Renal pelvis (tissue), 1 donor: ENCODE measurements at regions not wholly inside any gene's neighbourhood (a gene's known extent, or its start where the extent isn't known, plus 50 kb on each side); places are given as distances from the start of the nearest gene placed in this dataset.

Experiments
- DNase-seq: peaks from one replicate; pipeline ENCODE4 v3.0.0-alpha.2; 2013

DNA sequence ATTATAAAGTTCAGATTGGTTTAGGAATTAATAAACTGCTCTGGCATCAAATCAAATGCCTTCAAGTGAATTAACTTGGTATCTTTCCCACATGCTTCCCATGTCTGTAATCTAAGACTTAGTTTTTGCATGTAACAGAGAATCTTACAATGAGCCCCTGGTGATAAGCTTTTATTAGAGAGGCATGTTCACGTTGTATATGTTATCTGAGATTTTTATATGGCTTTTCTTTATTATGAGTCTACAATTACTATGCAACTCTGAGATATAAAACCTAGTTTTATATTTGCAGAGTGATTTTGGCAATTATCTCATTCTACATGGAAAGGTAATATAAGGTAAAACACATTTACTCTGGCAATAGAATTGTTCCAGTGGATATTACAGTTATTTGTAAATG is 1578.4 kb upstream of the IGFBP7 start:
- DNase-seq, result no peak

DNA sequence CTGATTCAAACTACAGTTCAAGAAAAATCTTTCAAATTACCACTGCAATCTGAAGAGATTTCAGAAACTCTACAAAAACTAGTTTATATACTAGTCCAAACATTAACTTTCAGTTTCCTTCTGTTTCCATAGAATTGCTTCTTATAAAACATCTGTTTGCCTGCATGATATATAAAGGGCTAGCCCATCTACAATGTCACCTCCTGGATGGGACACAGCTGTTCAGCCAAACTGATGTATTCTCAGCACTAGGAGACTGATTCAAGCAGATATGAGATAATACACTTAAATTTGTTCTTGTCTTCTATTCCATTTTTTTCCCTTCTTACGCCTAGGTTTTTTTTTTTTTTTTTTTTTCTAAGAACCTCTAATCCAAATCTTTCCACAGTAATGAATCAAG is 1569.7 kb upstream of the IGFBP7 start:
- peak; percentile 42 for DNase-seq

DNA sequence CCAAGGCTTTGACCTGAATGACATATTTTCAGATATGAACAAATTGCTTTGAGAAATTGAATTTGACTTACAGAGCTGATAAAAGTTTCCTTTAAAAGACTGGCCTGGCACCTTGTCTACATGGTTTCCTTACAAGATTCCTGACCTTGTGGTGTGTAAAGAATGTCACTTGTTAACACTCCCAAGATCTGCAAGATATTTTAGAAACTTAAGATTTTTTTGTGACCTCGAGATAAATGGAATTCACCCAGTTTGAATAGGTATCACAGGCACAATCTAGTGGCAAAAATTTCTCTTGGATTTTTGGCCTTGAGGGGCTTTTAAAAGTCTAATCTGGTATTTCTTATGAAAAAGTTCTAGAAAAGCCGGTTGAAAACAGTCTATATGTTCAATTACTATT is 1568.9 kb upstream of the IGFBP7 start:
- no peak for DNase-seq

DNA sequence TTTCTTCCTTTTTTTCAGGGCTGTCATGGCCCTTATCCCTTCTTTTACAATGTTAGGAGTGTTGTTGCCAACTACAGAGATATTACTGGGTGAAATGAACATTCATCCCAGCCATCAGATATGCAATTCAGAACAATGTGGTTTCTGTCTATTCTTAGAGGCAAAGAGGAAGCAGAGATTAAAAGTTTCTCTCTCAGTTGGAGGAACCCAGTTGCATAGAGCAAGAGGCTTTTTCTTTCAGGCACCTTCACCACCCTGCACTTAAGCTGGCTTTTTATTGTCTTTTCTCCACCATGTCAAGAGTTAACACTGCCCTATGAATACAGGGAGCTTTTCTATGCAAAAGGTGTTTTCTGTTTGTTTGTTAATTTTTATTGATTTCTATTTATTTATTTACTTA is 1559.6 kb upstream of the IGFBP7 start:
- no peak for DNase-seq

DNA sequence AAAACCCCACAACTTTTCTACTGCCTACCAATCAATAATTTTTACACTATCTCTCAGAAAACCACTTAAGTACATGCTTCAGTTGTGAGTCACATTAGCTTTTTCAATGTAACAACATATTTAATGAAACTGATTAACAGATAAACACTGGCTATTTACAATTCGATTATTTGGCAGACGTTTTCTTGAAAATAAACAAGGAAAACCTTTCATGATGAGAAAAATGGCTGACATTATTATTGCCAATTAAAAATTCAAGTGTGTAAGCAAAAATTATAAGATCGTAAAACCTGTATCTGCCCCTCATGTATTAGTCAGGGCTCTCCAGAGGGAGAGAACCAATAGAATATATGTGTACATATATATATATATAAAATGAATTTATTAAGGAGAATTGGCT is 1555.5 kb upstream of the IGFBP7 start:
- no peak for DNase-seq

DNA sequence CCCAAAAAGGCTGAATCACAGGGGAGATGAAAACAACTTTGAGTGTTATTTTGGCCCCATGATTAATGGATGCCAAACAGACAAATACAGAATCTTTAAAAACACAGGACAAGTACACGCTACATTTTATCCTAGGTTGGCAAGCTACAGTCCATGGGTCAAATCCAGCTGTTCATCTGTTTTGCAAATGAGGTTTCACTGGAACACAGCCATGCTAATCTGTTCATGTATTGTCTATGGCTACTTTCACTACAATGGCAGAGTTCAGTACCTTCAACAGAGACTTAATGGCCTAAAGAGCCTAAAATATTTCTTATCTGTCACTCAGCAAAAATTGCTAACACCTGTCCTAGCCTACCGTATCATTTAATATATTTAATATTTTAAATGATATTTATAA is 1548.5 kb upstream of the IGFBP7 start:
- DNase-seq, result no peak

DNA sequence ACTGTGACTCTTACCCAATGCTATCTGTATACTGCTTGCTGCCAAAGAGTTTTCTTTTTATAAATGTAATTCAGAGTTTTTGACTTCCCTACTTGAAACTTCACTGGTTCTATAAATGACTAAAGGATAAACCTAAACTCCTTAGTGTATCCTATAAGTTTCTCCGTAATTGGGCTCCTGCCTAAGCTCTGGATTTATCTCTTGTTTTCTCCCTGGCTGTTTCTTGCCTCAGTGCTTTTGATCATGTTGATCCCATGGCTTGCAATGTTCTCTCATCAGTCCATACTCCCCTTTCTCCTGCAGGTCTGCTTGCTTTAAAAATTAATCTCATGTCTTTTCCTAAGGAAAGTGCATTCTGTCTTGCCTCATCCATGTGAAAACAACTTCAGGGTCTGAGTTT is 1543.1 kb upstream of the IGFBP7 start:
- DNase-seq, result no peak

DNA sequence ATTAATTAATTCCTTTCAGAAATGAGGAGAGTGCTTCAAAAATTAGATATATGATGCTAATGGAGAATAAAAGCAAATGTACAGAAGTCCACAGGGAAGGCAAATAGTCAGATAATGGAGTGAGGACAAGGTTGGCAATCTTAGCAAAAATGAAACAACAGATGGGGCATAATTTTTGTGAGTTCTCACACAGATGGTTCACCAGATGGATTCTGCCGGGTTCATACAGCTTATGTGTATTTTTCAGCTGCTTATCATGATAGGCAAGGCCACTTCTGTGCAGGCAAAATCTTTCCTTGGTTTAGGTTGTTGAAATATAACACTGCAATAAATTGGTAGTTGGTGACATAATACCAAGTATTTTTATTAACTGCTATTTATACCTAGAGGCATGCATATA is 1539.0 kb upstream of the IGFBP7 start:
- DNase-seq, result no peak

DNA sequence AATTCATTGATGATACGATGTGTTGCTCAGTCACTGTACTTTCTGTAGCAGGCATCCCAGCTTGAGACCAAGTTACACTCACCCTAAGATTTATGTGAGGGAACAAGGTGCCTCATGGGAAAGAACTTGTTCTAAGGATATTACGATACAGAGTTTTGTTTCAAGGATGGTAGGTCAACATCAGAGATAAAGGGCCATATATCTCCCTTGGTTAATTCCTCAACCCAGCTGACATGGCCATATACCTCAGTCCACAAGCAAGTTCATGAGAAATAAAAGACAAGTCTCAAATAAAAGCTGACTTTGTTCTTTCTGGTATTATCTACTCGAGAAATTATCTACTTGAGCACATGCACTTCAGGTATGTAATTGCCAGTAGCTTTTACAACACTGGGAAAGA is 1535.9 kb upstream of the IGFBP7 start:
- DNase-seq, result no peak

DNA sequence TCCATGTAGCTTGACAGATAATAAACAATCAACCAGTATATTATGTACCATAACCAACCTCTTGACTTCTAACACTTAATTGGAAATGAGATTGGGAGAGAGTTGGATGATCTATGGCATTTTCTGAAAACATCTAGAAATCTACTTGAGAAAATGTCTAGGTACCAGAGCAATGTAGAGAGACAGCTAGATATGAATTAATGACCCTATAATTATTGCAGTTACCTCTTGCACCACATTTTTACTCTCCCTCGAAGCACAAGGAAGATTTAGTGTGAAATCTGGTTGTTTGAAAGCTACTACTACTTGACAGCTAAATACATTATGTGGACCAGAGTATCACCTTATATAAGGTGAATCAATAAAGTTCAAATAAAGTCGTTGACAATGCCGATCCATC is 1534.4 kb upstream of the IGFBP7 start:
- no peak for DNase-seq

DNA sequence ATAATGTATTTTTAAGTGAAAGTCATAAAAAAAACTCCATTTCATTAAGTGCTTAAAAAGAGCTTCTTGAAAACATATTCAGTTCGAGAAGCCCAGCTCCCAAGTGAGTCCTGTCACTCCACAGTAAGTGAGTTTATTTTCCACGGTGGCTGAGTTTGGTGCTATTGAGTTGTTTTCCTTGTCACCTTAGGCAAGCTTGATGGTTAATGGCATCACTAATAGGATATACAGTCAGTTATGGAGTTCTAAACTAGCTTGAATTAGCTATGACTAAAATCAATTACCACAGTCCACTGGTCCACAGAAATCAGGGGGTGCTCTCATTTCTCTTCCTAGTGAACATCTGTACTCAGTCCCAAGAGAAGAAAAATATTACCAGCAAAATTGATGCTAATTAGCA is 1526.2 kb upstream of the IGFBP7 start:
- no peak for DNase-seq

DNA sequence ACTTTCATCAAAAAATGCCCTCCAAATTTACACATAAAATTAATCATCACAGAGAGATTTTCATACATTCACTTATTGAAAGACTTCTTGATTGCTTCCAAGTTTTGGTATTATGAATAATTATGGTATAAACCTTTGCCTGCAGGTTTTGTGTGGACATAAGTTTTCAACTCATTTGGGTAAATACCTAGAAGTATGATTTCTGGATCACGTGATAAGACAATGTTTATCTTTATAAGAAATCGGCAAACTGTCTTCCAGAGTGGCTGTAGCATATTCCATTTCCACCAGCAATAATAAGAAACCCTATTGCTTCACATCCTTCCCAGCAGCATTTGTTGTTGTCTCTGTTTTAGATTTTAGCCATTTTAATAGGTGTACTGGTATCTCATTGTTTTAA is 1507.0 kb upstream of the IGFBP7 start:
- DNase-seq, result no peak

DNA sequence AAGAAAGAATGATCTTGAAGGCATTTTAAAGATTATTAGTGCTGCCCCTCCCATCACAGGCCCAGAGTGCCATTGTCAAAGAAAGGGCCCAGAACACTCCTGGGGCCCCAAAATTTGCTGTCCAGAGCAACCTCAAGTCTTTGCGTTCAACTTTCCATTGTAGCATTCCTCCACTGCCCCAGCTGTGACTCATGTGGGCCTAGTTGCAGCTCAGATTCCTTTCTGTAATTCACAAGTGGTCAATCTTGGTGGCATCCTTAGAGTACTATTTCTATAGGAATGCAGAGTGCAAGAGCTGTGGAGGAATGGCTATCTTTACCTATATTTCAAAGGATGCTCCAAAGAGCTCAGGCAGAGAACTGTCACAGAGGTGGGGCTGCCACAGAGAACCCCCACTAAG is 1500.8 kb upstream of the IGFBP7 start:
- no peak for DNase-seq

DNA sequence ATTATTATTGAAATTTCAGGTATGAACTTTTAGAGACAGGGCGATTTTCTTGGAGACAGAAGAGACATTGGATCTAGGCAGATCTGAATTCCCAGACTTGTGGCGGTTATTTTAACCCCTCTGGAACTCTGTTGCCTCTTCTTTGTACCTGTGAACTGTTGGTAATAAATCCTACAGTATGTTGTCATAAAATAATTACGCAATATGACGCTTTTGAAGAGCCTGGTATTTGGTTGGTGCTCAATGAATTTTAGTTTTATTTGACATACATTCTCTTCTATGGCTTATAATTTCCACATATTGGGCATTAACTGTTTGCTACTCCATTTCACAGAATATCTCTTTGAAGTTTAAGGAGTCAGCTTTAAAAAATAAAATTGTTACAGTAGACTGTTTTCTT is 1496.1 kb upstream of the IGFBP7 start:
- no peak for DNase-seq

DNA sequence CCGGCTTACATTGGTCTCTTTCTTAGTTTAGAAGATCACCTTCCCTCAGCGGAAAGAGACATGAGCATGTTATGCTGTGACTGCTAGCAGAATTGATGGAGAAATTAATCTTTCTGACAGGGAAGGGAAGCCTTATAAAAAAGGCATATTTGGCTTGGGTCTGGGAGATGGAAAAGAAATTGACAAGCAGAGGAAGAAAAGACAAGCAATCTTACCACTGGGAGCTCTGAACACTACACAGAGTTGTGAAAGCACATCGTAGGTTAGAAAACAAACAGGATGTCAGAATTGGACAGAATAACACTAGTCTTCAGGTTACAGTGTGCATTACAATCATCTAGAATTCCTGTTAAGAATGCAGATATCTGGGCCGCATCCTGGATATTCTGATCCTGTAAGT is 1493.8 kb upstream of the IGFBP7 start:
- DNase-seq, result no peak

DNA sequence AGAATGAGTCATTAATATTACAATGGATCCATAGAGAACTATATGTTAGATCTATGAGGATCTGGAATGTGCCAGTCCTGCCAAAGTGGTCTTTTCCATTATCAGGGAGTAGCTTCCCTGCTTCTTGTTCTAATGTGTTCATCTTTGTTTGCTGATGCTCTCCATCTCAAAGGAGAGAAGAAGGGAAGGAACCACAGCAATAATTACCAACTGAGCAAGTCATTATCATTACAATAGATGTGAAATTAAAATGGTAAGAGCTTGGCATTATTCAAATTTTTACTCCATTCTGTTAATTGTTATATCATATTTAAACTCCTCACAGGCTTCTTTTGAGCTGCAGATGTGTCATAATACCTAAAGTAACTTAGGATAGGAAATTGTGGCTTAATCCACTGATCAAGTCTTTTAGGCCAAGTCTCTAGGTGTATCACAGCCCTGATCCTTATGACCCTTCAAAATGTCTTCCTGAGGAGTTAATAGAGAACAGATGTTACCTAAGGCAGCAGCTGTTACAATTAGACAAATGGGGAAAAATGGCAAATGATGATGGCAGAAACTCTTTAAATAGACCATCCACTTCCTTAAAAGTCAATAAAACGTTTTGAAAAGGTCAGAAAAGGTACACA is 1492.7 kb upstream of the IGFBP7 start:
- no peak for DNase-seq

DNA sequence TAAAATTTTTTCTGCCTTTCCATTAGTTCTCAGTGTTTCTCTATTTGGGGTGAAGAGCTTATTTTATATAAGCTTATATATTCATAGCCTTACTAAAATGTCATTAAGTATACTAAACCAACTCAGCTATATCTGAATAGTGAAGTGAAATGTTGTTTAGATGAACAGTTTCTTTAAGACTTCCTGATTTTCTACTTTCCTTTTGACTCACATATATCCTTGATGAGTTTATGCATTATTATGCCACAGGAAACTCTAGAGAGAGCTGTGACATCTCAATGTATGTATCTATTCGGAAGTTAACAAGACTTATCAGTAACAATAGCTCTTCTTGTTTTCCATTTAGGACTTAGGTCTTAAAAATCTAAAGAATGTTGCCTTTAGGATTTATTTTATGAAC is 1491.8 kb upstream of the IGFBP7 start:
- no peak for DNase-seq

DNA sequence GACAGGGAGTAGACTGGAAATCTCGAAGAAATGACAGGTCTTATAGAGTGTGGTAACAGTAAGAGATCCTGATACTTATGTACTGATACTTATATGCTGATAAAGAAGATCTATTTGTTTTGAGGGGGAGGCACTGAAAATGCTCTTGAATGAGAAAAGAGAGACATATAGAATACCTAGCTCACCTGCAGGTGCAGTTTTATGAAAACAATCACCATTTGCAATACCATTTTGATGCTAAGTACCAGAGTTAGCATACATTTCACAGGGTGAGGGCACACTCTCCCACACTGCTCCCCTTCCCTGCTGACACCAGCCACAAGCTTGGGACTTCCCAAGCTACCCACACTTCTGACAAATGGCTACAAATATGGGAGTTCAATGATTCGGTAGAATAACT is 1490.1 kb upstream of the IGFBP7 start:
- no peak for DNase-seq

DNA sequence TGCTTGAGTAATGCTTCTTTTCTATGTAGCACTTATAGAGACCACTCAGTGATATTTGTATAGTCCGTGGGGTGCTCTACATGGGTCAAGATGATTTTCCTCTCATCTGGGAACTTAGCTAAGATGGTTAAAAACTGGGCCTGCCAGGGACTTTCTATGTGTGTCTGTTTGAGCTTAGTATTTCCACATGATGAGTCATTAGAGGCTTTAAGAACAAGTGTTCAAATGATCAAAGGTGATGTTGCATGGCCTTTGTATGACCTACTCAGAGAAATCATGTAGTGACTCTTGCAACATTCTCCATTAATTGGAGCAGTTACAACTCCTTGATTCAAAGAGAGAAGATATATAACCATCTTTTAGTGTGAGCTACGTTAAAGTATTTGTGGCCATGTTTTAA is 1480.5 kb upstream of the IGFBP7 start:
- DNase-seq, result no peak

DNA sequence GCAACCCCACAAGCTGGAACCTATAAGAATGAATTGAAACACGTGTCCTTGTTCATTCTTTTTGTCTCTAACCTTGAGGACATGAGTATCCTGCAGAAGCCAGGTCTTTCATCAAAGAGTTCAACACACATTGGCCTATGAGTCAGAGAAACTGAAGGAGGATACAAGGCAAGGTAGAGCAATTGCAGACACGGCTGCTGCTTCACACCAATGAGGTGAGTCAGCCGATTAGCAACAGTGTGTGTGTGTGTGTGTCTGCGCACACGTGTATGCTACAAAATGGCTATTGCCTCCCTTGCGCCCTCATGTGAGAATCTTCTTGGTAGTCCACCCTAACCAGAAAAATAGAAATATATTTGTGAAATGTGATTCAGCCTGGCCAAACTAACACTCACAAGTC is 1477.7 kb upstream of the IGFBP7 start:
- no peak for DNase-seq

DNA sequence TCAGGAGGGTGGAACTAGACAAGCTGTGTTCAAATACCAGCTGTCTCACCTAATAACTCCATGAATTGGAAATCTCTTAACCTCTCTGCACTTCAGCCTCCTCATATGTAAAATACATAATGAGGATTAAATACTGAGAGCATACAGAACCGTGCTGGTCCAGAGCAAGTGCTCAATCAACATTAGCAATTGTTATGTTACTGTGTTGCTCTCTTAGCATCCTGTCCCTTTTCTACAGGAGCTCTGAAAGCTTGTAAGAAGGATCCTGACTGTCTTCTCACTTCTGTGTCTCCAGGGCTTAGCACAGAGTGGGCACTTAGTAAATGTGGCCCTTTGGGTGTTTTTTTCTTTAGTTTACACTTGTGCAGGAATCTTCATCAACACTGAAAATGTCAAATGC is 1456.1 kb upstream of the IGFBP7 start:
- no peak for DNase-seq

DNA sequence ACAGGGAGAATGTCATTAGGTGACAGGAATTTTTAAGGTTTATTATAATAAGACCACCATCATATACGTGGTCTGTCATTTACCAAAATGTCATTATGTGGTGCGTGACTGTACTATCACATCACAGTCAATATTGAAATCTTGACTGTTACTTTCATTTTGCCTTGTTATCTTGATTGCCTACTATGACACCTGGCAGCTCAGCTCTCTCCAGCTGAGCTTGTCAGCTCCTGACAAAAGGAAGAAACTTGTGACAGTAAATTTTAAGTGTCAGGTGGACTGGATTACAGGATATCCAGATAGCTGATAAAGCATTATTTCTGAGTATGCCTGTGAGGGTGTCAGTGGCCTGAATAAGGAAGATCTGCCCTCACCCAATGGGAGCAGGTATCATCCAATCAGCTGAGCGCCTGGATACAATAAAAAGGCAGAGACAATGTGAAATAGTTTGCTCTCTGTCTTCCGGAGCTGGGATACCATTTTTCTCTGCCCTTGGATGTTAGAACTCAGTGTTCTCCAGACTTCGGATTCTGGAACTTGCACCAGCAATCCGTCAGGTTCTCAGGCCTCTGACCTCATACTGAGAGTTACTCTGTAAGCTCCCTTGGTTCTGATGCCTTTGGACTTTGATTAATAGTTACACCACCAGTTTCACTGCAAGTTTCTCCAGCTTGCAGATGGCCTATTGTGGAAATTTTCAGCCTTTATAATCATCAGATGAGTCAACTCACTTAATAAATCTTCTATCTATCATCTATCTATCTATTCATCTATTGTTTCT is 1454.7 kb upstream of the IGFBP7 start:
- DNase-seq, result no peak

DNA sequence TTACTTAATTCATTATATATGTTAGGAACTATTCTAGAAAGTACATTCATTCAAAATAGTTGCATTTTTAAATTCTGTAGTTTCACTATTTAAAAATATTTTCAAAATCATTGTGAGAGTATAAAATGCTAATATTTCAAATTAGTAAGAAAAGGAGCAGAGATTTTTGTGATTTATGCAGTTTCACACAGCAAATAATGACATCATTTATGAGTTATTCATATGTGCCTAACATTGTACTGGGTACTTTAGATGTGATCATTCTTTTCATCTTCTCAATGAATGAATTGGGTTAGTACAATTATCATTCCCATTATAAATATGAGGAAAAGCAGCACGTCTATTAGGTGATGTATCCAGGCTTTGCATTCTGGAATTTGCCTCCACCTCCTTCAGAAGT is 1451.0 kb upstream of the IGFBP7 start:
- no peak for DNase-seq

DNA sequence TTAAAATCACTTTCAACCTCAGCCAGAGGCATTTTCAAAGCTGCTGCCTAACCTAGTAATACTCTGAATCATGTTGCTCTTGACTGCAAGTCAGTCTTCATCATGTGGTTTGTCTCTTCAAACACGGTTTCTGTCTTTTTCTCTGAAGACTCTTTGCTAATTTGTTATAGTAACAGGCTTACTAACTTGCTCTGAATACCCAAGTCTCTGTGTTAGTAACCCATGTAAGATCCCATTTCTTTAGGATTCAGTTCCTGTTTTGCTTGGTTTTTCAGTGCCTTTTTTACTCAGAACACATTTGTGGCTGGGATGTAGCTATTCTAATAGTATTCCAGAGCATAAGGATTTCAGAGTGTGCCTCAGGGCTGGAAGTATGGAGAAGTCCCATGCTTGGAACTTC is 1450.6 kb upstream of the IGFBP7 start:
- DNase-seq, result no peak
